Upper lobe of right lung (tissue), 1 donor: ENCODE measurements at regions not wholly inside any gene's neighbourhood (a gene's known extent, or its start where the extent isn't known, plus 50 kb on each side); places are given as distances from the start of the nearest gene placed in this dataset.
A peak's percentile ranks its signal among the peaks of the same experiment; 100 is the strongest.

Experiments used
- ATAC-seq: fragments of 200-7000 bp; cut with Tn5 transposase; one replicate; pipeline ENCODE4 v1.9.1; 2020; ENCODE audit warnings: mild to moderate bottlenecking, moderate library complexity
- DNase-seq: peaks from one replicate; pipeline ENCODE4 v3.0.0-alpha.2; 2020
- H3K27ac ChIP-seq: fragments of 200-600 bp; one replicate; pipeline ENCODE4 v1.8.0; 2022
- H3K27me3 ChIP-seq: fragments of 200-600 bp; one replicate; pipeline ENCODE4 v1.8.0; 2022; ENCODE audit warnings: mild to moderate bottlenecking
- H3K36me3 ChIP-seq: fragments of 200-600 bp; one replicate; pipeline ENCODE4 v1.8.0; 2022
- H3K4me1 ChIP-seq: fragments of 200-600 bp; one replicate; pipeline ENCODE4 v1.8.0; 2022
- H3K4me3 ChIP-seq: fragments of 200-600 bp; one replicate; pipeline ENCODE4 v1.8.0; 2022; ENCODE audit warnings: mild to moderate bottlenecking
- H3K9me3 ChIP-seq: fragments of 200-600 bp; one replicate; pipeline ENCODE4 v1.8.0; 2022
- intact Hi-C: fragments of 100-400 bp; cut with DNase I; formaldehyde crosslinking; loops from one replicate; pipeline ENCODE4 v1.11.0; 2022
- TF ChIP-seq, protein P1 (sequence below): fragments of 200-600 bp; IDR thresholded peaks from one replicate; pipeline ENCODE4 v1.8.0; 2022; ENCODE audit warnings: antibody characterized with exemption
- donor health status: DM: no; HTN: yes; CAD: no; lungs with severe emphysema.

DNA sequence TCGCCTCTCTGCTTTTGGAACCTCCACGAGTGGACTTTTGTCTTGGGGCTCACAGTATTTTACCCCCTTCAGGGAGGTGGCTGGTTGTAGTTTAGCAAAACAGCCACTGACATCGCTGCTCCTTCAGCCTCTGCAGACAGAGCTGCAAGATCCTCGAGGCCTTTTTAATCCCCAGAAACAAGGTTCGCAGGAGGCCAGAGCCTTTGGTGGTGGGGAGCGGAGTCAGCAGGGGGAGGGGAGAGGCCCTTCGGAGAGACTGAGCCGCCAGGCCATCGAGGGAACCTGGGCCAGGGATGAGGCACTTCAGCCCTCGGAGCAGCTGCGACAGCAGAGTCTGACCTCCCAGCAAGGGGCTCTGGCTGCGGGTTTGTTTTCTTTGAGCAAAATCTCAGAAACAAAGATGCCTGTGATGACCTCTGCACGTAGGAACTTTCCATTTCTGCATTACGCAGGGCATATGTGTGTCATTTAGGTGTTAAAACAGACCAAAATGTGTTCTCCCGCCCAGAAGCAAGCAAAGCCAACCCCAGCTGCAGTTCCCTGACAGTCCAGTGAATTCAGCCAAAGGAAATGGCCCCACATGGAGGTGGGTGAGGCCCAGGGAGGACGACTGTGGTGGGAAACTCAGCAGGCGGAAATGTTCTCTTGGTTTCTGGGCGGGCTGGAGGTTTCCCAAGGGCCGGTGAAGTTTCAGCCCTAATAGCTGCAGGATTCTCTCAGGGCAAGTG, 171.2 kb upstream of the SULF2 start:
- TF ChIP-seq, protein P1, sequence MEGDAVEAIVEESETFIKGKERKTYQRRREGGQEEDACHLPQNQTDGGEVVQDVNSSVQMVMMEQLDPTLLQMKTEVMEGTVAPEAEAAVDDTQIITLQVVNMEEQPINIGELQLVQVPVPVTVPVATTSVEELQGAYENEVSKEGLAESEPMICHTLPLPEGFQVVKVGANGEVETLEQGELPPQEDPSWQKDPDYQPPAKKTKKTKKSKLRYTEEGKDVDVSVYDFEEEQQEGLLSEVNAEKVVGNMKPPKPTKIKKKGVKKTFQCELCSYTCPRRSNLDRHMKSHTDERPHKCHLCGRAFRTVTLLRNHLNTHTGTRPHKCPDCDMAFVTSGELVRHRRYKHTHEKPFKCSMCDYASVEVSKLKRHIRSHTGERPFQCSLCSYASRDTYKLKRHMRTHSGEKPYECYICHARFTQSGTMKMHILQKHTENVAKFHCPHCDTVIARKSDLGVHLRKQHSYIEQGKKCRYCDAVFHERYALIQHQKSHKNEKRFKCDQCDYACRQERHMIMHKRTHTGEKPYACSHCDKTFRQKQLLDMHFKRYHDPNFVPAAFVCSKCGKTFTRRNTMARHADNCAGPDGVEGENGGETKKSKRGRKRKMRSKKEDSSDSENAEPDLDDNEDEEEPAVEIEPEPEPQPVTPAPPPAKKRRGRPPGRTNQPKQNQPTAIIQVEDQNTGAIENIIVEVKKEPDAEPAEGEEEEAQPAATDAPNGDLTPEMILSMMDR, result no peak
- Histone ChIP-seq H3K27ac (no peak overlapping the region), H3K36me3 (no peaks in the 10 kb centered on the region), H3K27me3 (no peaks in the 10 kb centered on the region), H3K4me1 (no peaks in the 10 kb centered on the region), H3K4me3 (no peak overlapping the region), H3K9me3 (no peaks in the 10 kb centered on the region)
- no peak for DNase-seq
- intact Hi-C loops, result no loop called here
- no peak for ATAC-seq

DNA sequence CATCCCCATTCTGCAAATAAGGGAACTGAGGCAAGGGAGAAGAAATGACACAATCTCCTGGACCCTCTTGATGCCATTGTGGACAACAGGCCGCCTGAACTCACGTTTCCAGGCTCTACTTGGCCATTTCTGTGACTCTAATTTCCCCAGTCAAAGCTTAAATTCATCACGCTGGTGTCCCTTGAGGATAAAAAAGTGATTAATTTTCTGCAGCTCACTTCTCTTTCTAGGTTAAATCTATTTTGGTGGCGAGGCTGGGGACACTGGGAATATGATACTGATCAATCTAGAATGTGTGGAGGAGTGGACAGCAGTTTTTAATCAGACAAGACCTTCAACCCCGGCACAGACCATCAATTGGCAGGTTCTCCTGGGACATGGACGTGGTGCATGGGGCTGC, 168.2 kb upstream of the SULF2 start:
- no peak overlapping the region for H3K4me3 ChIP-seq
- intact Hi-C loops, result no loop called here
- no peaks in the 10 kb centered on the region for H3K27me3 ChIP-seq
- no peaks in the 10 kb centered on the region for H3K4me1 ChIP-seq
- H3K36me3 ChIP-seq, result no peaks in the 10 kb centered on the region
- no peak overlapping the region for H3K27ac ChIP-seq
- ATAC-seq (no peak), DNase-seq (no peak)
- TF ChIP-seq, protein P1, result no peak
- H3K9me3 ChIP-seq, result no peaks in the 10 kb centered on the region

GRCh38 chr20:47952023-47952564, 166.8 kb upstream of the SULF2 start:
- TF ChIP-seq, protein P1, result no peak
- ATAC-seq (no peak), DNase-seq (peak; percentile 62)
- Histone ChIP-seq H3K27me3 (no peaks in the 10 kb centered on the region), H3K27ac (no peak overlapping the region), H3K4me1 (no peaks in the 10 kb centered on the region), H3K36me3 (no peaks in the 10 kb centered on the region), H3K9me3 (no peaks in the 10 kb centered on the region), H3K4me3 (no peak overlapping the region)
- intact Hi-C loops, result no loop called here

DNA sequence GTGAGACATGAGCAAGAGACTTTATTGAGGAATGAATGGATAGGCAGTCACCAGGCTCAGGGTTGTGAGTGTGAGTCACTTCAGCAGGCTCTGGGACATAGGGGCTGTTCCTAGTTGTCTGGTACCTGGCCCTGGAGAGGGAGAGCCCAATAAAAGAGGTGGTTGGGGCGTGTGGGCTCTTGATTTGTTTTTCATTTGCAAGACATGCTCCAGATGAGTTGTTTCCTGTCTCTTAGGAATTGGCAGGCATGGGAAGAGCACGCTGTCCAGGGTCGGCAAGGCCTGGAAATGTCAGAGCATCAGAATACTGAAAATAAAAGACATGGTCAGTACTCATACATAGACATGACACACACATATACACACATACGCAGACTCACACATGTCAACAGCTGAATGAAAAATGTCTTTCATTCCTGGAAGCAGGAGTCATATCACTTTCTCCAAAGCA, 166.3 kb upstream of the SULF2 start:
- Histone ChIP-seq H3K4me1 (no peaks in the 10 kb centered on the region), H3K36me3 (no peaks in the 10 kb centered on the region), H3K4me3 (no peak overlapping the region), H3K9me3 (no peaks in the 10 kb centered on the region), H3K27me3 (no peaks in the 10 kb centered on the region), H3K27ac (no peak overlapping the region)
- ATAC-seq, result no peak
- intact Hi-C loops, result no loop called here
- TF ChIP-seq, protein P1, result no peak
- DNase-seq, result no peak

DNA sequence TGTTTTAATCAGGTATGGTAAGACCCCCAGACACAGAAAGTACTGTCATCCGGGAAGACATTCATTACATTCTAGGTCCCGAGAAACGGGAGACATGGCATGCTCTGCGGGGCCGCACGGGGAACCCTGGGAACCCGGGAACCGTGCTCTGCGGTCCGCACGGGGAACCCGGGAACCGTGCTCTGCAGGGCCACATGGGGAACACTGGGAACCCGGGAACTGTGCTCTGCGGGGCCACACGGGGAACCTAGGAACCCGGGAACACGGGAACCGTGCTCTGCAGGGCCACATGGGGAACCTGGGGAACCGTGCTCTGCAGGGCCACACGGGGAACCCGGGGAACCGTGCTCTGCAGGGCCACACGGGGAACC, 165.6 kb upstream of the SULF2 start:
- no peaks in the 10 kb centered on the region for H3K4me1 ChIP-seq
- H3K27ac ChIP-seq, result no peak overlapping the region
- peaks cover 4% of the 10 kb centered on the region for H3K27me3 ChIP-seq
- TF ChIP-seq, protein P1, result no peak
- DNase-seq (no peak), ATAC-seq (no peak)
- intact Hi-C loops, result no loop called here
- H3K36me3 ChIP-seq, result no peaks in the 10 kb centered on the region
- no peak overlapping the region for H3K4me3 ChIP-seq
- no peaks in the 10 kb centered on the region for H3K9me3 ChIP-seq
